K562 (cell line): ENCODE measurements at regions not wholly inside any gene's neighbourhood (a gene's known extent, or its start where the extent isn't known, plus 50 kb on each side); places are given as distances from the start of the nearest gene placed in this dataset.

ENCODE experiments used
- GTF3C2 ChIP-seq: IDR thresholded peaks from 3 replicates; pipeline ENCODE4 v1.6.1; 2011; ENCODE audit warnings: borderline replicate concordance, mild to moderate bottlenecking, moderate library complexity; ENCODE audit not compliant: insufficient read length; ENCODE audit errors: extremely low read depth
- RBM22 ChIP-seq: fragments of 200-400 bp; formaldehyde crosslinking; IDR thresholded peaks from 2 replicates; pipeline ENCODE4 v1.6.1; 2018; ENCODE audit warnings: low read length, low read depth; ENCODE audit not compliant: poor library complexity, severe bottlenecking
- TAF9B ChIP-seq: fragments of 450-650 bp; IDR thresholded peaks from 2 replicates; pipeline ENCODE4 v1.6.1; 2018; ENCODE audit warnings: mild to moderate bottlenecking; ENCODE audit not compliant: partially characterized antibody
- THRB ChIP-seq: fragments of 450-650 bp; formaldehyde crosslinking; conservative IDR thresholded peaks from 2 replicates; pipeline ENCODE4 v1.4.0; 2022; ENCODE audit warnings: mild to moderate bottlenecking, missing genetic modification characterization
- ZBTB40 ChIP-seq, 2 experiments: fragments of 450-650 bp in 1 of 2; sonication (generic) in 1 of 2; formaldehyde crosslinking in 1 of 2; IDR thresholded peaks; 2 replicates each; pipeline versions ENCODE4 v1.7.1 to v1.9.0; 2016 to 2022; ENCODE audit warnings: inconsistent platforms in 1 of 2, mild to moderate bottlenecking in 1 of 2, missing genetic modification reagents in 1 of 2
- ZFP91 ChIP-seq: sonication (generic); formaldehyde crosslinking; IDR thresholded peaks from 2 replicates; pipeline ENCODE4 v1.8.0; 2022; ENCODE audit warnings: mild to moderate bottlenecking, missing genetic modification reagents

- TF ChIP-seq GTF3C2: no peak
- 0 out of 2 replicates have a peak, but pooled peaks have one; percentile 28 for TF ChIP-seq THRB (CRISPR knock-in tag)
- no peak for TF ChIP-seq ZBTB40 (IDR thresholded peaks at IDR 0.05)
- TF ChIP-seq ZBTB40 (CRISPR knock-in tag; IDR thresholded peaks at IDR 0.05): no peak
- TF ChIP-seq RBM22: no peak
- no peak for TF ChIP-seq ZFP91 (CRISPR knock-in tag)
- no peak for TF ChIP-seq TAF9B
These were observed 203.7 kb upstream of the ZFHX3 start (continued) for GRCh38 chr16:73251608-73252007.
